ENCODE measurements at regions not wholly inside any gene's neighbourhood (a gene's known extent, or its start where the extent isn't known, plus 50 kb on each side); places are given as distances from the start of the nearest gene placed in this dataset.

DNA sequence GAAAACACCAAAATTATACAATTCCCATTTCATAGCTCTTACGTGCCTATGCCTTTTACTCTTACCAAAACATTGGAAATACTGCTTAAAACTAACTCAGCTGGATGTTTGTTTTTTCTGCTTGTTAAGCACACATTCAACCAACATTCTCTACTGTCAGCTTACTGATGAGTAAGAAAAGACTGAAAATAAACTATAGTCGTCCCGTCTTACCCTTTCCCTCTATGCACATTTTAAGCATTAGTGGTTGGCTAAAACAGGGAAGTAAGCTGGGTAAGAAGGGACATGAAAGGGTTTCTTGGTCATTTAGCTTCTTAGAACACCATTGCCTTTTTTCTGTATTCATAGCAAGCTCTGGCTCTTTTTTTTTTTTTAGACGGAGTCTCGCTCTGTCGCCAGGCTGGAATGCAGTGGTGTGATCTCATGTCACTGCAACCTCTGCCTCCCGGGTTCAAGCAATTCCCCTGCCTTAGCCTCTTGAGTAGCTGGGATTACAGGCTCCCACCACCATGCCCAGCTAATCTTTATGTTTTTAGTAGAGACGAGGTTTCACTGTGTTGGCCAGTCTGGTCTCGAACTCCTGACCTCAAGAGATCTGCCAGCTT lies 232.1 kb upstream of the PCSK5 start:
- TF ChIP-seq, protein P1, sequence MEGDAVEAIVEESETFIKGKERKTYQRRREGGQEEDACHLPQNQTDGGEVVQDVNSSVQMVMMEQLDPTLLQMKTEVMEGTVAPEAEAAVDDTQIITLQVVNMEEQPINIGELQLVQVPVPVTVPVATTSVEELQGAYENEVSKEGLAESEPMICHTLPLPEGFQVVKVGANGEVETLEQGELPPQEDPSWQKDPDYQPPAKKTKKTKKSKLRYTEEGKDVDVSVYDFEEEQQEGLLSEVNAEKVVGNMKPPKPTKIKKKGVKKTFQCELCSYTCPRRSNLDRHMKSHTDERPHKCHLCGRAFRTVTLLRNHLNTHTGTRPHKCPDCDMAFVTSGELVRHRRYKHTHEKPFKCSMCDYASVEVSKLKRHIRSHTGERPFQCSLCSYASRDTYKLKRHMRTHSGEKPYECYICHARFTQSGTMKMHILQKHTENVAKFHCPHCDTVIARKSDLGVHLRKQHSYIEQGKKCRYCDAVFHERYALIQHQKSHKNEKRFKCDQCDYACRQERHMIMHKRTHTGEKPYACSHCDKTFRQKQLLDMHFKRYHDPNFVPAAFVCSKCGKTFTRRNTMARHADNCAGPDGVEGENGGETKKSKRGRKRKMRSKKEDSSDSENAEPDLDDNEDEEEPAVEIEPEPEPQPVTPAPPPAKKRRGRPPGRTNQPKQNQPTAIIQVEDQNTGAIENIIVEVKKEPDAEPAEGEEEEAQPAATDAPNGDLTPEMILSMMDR (IDR thresholded peaks at IDR 0.05): no peak
- TF ChIP-seq SIN3A (IDR thresholded peaks at IDR 0.05; ENCODE audit: borderline replicate concordance, insufficient read depth, low read depth, low read length) (no peak), POLR2AphosphoS5 (IDR thresholded peaks at IDR 0.05; ENCODE audit: low read depth, low read length) (no peak)
